NB4 (cell line): ENCODE measurements at regions not wholly inside any gene's neighbourhood (a gene's known extent, or its start where the extent isn't known, plus 50 kb on each side); places are given as distances from the start of the nearest gene placed in this dataset.
"Not testable (repeated sequence)": the region's sequence is repeated elsewhere in the genome, so short reads cannot be mapped to it uniquely, and the experiment has no call there.

Experiments
- DNase-seq: peaks from one replicate; pipeline ENCODE4 v3.0.0; 2010; ENCODE audit warnings: low read depth
- H3K4me3 ChIP-seq: one replicate; pipeline ENCODE4 v1.5.1; 2011; ENCODE audit warnings: mild to moderate bottlenecking, low read depth, low read length, moderate library complexity
- CTCF ChIP-seq: IDR thresholded peaks from one replicate; pipeline ENCODE4 v1.5.1; 2012; ENCODE audit warnings: low read depth, low read length
- MAX ChIP-seq: IDR thresholded peaks from 2 replicates; pipeline ENCODE4 v1.6.1; 2011; ENCODE audit warnings: low read depth, low read length
- MYC ChIP-seq: IDR thresholded peaks from 2 replicates; pipeline ENCODE4 v1.6.1; 2011; ENCODE audit warnings: low read depth, low read length
- POLR2A ChIP-seq: IDR thresholded peaks from 2 replicates; pipeline ENCODE4 v1.6.1; 2011; ENCODE audit warnings: mild to moderate bottlenecking; ENCODE audit not compliant: insufficient read length; ENCODE audit errors: extremely low read depth

GRCh38 chr15:83378921-83379578 lies 68.1 kb upstream of the SH3GL3 start:
- DNase-seq: no peak
- no peak overlapping the region for H3K4me3 ChIP-seq
- no peak for TF ChIP-seq CTCF
- TF ChIP-seq MAX: no peak

- DNase-seq: no peak
- no peak overlapping the region for H3K4me3 ChIP-seq
- no peak for TF ChIP-seq POLR2A
- TF ChIP-seq MYC: no peak
- no peak for TF ChIP-seq MAX
These were observed 67.6 kb upstream of the SH3GL3 start for GRCh38 chr15:83379579-83379959.

GRCh38 chr15:83380059-83380458 lies 67.1 kb upstream of the SH3GL3 start:
- H3K4me3 ChIP-seq: no peak overlapping the region
- TF ChIP-seq MYC (no peak), CTCF (no peak), POLR2A (no peak)
- no peak for DNase-seq

- peak; percentile 50 for DNase-seq
- H3K4me3 ChIP-seq: no peak overlapping the region
- peak; percentile 36 for TF ChIP-seq CTCF
- TF ChIP-seq POLR2A: no peak
These were observed 66.5 kb upstream of the SH3GL3 start for GRCh38 chr15:83380682-83381081.

GRCh38 chr15:83383608-83384139 lies 63.5 kb upstream of the SH3GL3 start:
- H3K4me3 ChIP-seq, DNase-seq: not testable (repeated sequence)

- TF ChIP-seq POLR2A (no peak), MYC (no peak), CTCF (no peak), MAX (no peak)
- no peak overlapping the region for H3K4me3 ChIP-seq
- no peak for DNase-seq
These were observed 51.0 kb upstream of the SH3GL3 start for GRCh38 chr15:83396101-83396500.
